GM21515 (cell line): ENCODE measurements at regions not wholly inside any gene's neighbourhood (a gene's known extent, or its start where the extent isn't known, plus 50 kb on each side); places are given as distances from the start of the nearest gene placed in this dataset.

Source experiments
- ATAC-seq: cut with Tn5 transposase; IDR thresholded peaks from one replicate; pipeline ENCODE4 v1.9.1; 2021; ENCODE audit not compliant: unreplicated experiment

- no peak for ATAC-seq
Observed at GRCh38 chr11:115718945-115719344, 214.7 kb upstream of the CADM1 start.

- no peak for ATAC-seq
Observed at GRCh38 chr11:115718106-115718505, 213.9 kb upstream of the CADM1 start.

GRCh38 chr11:115716601-115717529 lies 212.7 kb upstream of the CADM1 start:
- ATAC-seq, result no peak

GRCh38 chr11:115716080-115716479 lies 211.9 kb upstream of the CADM1 start:
- ATAC-seq, result no peak

- ATAC-seq, result no peak
Observed at GRCh38 chr11:115715251-115715770, 211.1 kb upstream of the CADM1 start.

- no peak for ATAC-seq
Observed at GRCh38 chr11:115712296-115712695, 208.1 kb upstream of the CADM1 start.

GRCh38 chr11:115710980-115711379 lies 206.8 kb upstream of the CADM1 start:
- ATAC-seq, result no peak

- ATAC-seq, result no peak
Observed at GRCh38 chr11:115710426-115710825, 206.2 kb upstream of the CADM1 start.

GRCh38 chr11:115709297-115709696 lies 205.1 kb upstream of the CADM1 start:
- ATAC-seq, result no peak

GRCh38 chr11:115707180-115707905 lies 203.1 kb upstream of the CADM1 start:
- no peak for ATAC-seq

- no peak for ATAC-seq
Observed at GRCh38 chr11:115706626-115707135, 202.5 kb upstream of the CADM1 start.

GRCh38 chr11:115705200-115705599 lies 201.0 kb upstream of the CADM1 start:
- no peak for ATAC-seq

- no peak for ATAC-seq
Observed at GRCh38 chr11:115700981-115701875, 197.0 kb upstream of the CADM1 start.

GRCh38 chr11:115700496-115700895 lies 196.3 kb upstream of the CADM1 start:
- ATAC-seq, result no peak

- ATAC-seq, result no peak
Observed at GRCh38 chr11:115699733-115700132, 195.5 kb upstream of the CADM1 start.

GRCh38 chr11:115699326-115699725 lies 195.1 kb upstream of the CADM1 start:
- ATAC-seq, result no peak

- ATAC-seq, result no peak
Observed at GRCh38 chr11:115698243-115698642, 194.0 kb upstream of the CADM1 start.

GRCh38 chr11:115696563-115696962 lies 192.3 kb upstream of the CADM1 start:
- ATAC-seq, result no peak

- ATAC-seq, result no peak
Observed at GRCh38 chr11:115695677-115696364, 191.6 kb upstream of the CADM1 start.

GRCh38 chr11:115693002-115693401 lies 188.8 kb upstream of the CADM1 start:
- ATAC-seq, result no peak
